CD4-positive, CD25-positive, alpha-beta regulatory T cell (primary cell): ENCODE measurements at regions not wholly inside any gene's neighbourhood (a gene's known extent, or its start where the extent isn't known, plus 50 kb on each side); places are given as distances from the start of the nearest gene placed in this dataset.
A peak's percentile ranks its signal among the peaks of the same experiment; 100 is the strongest.

ENCODE experiments used
- ATAC-seq, 2 donors: fragments of 150-1000 bp; cut with Tn5 transposase; one replicate each; pipeline ENCODE4 v1.10.0; 2021; ENCODE audit warnings: low read depth in 2 of 2, moderate number of reproducible peaks in 2 of 2, moderate library complexity in 1 of 2
- DNase-seq, 3 donors: peaks; one replicate each; pipeline versions ENCODE4 v3.0.0 to v3.0.0-alpha.2; 2012 to 2022; ENCODE audit warnings: mixed read lengths in 1 of 3
- H3K27ac ChIP-seq: one replicate; pipeline ENCODE4 v1.7.0; 2013; ENCODE audit warnings: mild to moderate bottlenecking, low read length; ENCODE audit not compliant: insufficient read depth, poor library complexity, severe bottlenecking
- H3K27me3 ChIP-seq: one replicate; pipeline ENCODE4 v1.7.0; 2013; ENCODE audit warnings: low read length; ENCODE audit not compliant: control insufficient read depth, insufficient read depth
- H3K36me3 ChIP-seq: one replicate; pipeline ENCODE4 v1.7.0; 2013; ENCODE audit warnings: mild to moderate bottlenecking, low read length, moderate library complexity; ENCODE audit not compliant: control insufficient read depth, insufficient read depth
- H3K4me1 ChIP-seq: 2 replicates; pipeline ENCODE4 v1.7.0; 2013; ENCODE audit warnings: mild to moderate bottlenecking, low read length; ENCODE audit not compliant: insufficient read depth, control insufficient read depth, poor library complexity, severe bottlenecking
- H3K4me3 ChIP-seq: one replicate; pipeline ENCODE4 v1.7.0; 2013; ENCODE audit warnings: low read depth, mild to moderate bottlenecking, low read length, moderate library complexity
- H3K9me3 ChIP-seq, 2 experiments: 1 replicate in 1 of 2; 2 replicates in 1 of 2; pipeline ENCODE4 v1.7.0; 2013; ENCODE audit warnings: low read length in 2 of 2, mild to moderate bottlenecking in 1 of 2, moderate library complexity in 1 of 2; ENCODE audit not compliant: control insufficient read depth in 2 of 2
- H3K27ac Mint-ChIP-seq, 3 donors: one replicate each; pipeline ENCODE4 v1.8.0; 2020 to 2022; ENCODE audit warnings: mild to moderate bottlenecking in 3 of 3, mixed read lengths in 3 of 3, moderate library complexity in 2 of 3
- H3K27me3 Mint-ChIP-seq: one replicate; pipeline ENCODE4 v1.8.0; 2022; ENCODE audit warnings: mild to moderate bottlenecking, mixed read lengths
- H3K36me3 Mint-ChIP-seq: one replicate; pipeline ENCODE4 v1.8.0; 2020; ENCODE audit warnings: mixed read lengths
- H3K4me1 Mint-ChIP-seq, 4 donors: one replicate each; pipeline ENCODE4 v1.8.0; 2020 to 2022; ENCODE audit warnings: mixed read lengths in 4 of 4, mild to moderate bottlenecking in 1 of 4
- H3K4me3 Mint-ChIP-seq, 4 donors: one replicate each; pipeline ENCODE4 v1.8.0; 2020 to 2022; ENCODE audit warnings: mild to moderate bottlenecking in 4 of 4, mixed read lengths in 4 of 4, moderate library complexity in 3 of 4
- H3K9me3 Mint-ChIP-seq, 7 donors: one replicate each; pipeline ENCODE4 v1.8.0; 2020 to 2022; ENCODE audit warnings: mixed read lengths in 7 of 7, mild to moderate bottlenecking in 3 of 7, moderate library complexity in 2 of 7

DNA sequence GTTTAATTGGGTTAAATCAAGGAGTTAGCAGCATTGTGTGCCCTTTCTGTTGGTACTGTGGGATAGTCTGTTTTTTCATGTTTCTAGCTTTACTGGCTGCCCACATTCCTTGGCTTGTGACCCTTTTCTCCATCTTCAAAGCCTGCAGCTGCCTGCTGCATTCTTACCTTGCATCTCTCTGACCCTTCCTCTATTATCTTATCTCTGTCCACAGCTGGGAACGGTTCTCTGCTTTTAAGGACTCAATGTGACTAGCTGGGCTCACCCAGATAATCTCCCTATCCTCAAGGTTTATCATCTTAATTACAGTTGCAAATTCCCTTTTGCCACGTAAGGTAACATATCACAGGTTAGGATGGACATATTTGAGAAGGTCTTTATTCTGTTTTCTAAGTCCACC is 199.7 kb downstream of the KCNS3 start:
- no peak overlapping the region for H3K4me3 ChIP-seq
- no peak for DNase-seq
- Mint-ChIP-seq H3K36me3 (no peaks in the 10 kb centered on the region), H3K27ac (no peak overlapping the region), H3K4me1 (no peaks in the 10 kb centered on the region), H3K4me3 (no peak overlapping the region), H3K9me3 (peaks cover 0 to 6% (median under 1%) of the 10 kb centered on the region in 7 donors), H3K27me3 (no peaks in the 10 kb centered on the region)
- H3K27me3 ChIP-seq: no peaks in the 10 kb centered on the region
- no peaks in the 10 kb centered on the region for H3K4me1 ChIP-seq
- no peaks in the 10 kb centered on the region for H3K36me3 ChIP-seq
- H3K9me3 ChIP-seq: no peaks in the 10 kb centered on the region
- no peak for ATAC-seq
- H3K27ac ChIP-seq: no peak overlapping the region

DNA sequence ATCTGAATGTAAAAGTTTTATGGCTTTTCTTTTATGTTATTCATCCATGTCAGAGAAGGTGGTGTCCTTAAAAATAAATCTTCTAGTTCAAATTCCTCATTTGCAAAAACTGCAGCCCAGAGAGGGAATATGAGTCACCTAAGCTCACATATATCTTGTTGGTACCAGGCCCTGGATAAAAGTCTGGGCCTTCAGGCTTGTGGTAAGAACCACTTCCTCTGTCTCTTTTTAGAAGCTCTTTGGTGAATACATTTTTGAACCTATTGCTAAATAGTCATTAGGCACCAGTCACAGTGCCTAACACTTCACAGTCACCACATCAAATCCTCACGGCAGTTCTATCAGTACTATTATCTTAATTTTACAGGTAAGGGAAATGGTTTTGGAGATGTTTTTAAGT is 199.2 kb downstream of the KCNS3 start:
- DNase-seq (peak in 1 of 3 donors; percentile 28), ATAC-seq (no peak)
- H3K4me3 Mint-ChIP-seq: no peak overlapping the region
- H3K9me3 Mint-ChIP-seq: peaks cover 0 to 6% (median 0%) of the 10 kb centered on the region in 7 donors
- H3K4me1 ChIP-seq: no peaks in the 10 kb centered on the region
- H3K4me3 ChIP-seq: no peak overlapping the region
- H3K36me3 Mint-ChIP-seq: no peaks in the 10 kb centered on the region
- no peaks in the 10 kb centered on the region for H3K4me1 Mint-ChIP-seq
- no peaks in the 10 kb centered on the region for H3K27me3 Mint-ChIP-seq
- no peaks in the 10 kb centered on the region for H3K27me3 ChIP-seq
- H3K27ac Mint-ChIP-seq: no peak overlapping the region
- H3K27ac ChIP-seq: no peak overlapping the region
- H3K9me3 ChIP-seq: no peaks in the 10 kb centered on the region
- H3K36me3 ChIP-seq: no peaks in the 10 kb centered on the region

DNA sequence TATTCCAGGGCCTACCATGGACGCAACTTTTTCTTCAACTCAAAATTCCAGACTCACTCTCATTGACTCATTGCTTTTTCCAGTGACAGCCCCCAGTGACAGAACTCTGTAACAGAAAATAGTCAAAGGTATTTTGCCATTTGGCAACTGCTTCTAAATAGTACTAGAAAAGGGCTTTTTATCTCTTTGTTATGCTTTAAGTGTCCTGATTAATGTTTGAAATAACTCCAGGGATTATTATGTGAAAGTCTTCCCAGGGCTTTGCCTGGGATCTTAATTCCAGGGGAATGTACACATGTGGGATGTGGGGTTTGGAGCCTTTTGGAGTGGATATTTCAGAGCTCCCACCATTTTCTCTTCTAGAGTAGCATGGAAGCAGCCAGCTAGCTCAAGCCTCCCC is 198.8 kb downstream of the KCNS3 start:
- Histone ChIP-seq H3K36me3 (no peaks in the 10 kb centered on the region), H3K4me3 (no peak overlapping the region), H3K27ac (no peak overlapping the region), H3K9me3 (no peaks in the 10 kb centered on the region), H3K27me3 (no peaks in the 10 kb centered on the region), H3K4me1 (no peaks in the 10 kb centered on the region)
- Mint-ChIP-seq H3K36me3 (no peaks in the 10 kb centered on the region), H3K27me3 (no peaks in the 10 kb centered on the region), H3K4me3 (no peak overlapping the region), H3K9me3 (peaks cover 0 to 4% (median 0%) of the 10 kb centered on the region in 7 donors), H3K4me1 (no peaks in the 10 kb centered on the region), H3K27ac (no peak overlapping the region)
- ATAC-seq: no peak
- DNase-seq: no peak

DNA sequence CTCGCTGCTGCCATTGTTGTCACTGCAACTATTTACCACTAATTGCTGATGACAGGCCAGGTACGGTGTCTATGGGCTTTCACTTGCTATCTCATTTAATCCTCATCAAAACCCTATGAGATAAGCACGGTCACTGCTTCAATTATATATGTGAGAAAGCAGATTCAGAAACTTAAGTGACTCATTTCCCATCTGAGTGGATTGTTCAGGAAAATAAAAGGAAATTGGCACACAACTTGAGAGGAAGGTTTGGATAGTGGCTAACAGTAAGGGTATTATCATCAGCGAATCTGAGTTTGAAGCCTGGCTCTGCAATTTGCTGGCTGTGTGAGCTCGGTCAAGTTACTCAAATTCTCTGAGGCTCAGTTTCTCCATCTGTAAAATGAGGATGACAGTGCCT is 196.0 kb downstream of the KCNS3 start:
- no peak overlapping the region for H3K27ac Mint-ChIP-seq
- Histone ChIP-seq H3K9me3 (no peaks in the 10 kb centered on the region), H3K4me1 (no peaks in the 10 kb centered on the region), H3K36me3 (no peaks in the 10 kb centered on the region), H3K27ac (no peak overlapping the region), H3K4me3 (no peak overlapping the region), H3K27me3 (no peaks in the 10 kb centered on the region)
- DNase-seq (no peak), ATAC-seq (no peak)
- H3K9me3 Mint-ChIP-seq: peaks cover 0 to 2% (median 0%) of the 10 kb centered on the region in 7 donors
- H3K27me3 Mint-ChIP-seq: no peaks in the 10 kb centered on the region
- no peaks in the 10 kb centered on the region for H3K4me1 Mint-ChIP-seq
- H3K36me3 Mint-ChIP-seq: no peaks in the 10 kb centered on the region
- H3K4me3 Mint-ChIP-seq: no peak overlapping the region

DNA sequence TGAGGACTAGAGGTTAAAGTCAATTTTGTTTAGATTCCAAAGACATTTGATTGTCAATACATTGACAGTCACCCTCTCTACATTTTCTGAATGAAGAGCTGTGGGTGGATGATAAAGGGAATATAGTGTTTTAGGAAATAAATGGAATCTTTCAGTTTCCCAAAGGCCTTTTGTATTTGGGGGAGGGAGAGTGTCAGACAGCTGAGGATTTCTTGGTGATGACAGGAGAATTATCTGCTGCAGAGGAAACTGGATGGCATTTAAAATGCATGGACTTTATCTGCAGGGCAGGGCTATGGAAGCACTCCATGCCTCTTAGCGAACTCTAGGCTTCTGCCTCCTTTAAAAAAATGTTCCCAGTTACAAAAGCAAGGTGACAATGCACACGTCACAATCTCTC is 195.1 kb downstream of the KCNS3 start:
- no peaks in the 10 kb centered on the region for H3K27me3 ChIP-seq
- H3K27me3 Mint-ChIP-seq: no peaks in the 10 kb centered on the region

DNA sequence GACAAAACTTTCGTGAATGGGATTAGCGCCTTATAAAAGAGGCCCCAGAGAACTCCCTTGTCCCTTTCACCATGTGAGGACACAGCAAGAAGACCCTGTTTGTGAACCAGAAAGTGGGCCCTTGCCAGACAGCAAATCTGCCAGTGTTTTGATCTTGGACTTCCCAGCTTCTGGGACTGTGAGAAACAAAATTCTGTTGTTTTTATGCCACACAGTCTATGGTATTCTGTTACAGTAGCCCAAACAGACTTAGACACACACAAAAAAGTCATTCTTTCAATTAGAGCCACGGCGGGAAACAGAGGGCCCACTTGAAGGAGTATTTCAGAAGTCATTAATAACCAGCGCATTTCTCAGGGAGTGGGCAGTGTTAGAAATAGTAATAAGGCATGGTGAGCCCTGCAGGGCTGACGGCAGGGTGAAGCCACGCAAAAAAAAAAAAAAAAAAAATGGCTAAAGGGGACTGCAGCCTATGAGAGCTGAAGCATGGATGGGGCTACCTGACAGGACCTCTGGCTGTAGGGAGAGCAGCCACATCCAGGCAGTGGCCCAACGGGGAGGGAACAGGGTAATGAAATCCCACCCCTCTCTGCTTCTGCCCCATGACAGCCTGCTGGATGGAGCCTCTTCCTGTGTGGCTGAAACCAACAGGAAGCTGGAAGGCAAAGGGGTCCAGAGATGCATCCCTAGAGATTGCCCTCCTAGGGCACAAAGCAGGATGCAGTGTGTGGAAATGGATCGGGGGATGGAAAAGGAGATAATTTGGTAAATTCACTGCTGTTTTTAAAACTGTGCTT is 189.3 kb downstream of the KCNS3 start:
- Histone ChIP-seq H3K27ac (no peak overlapping the region), H3K36me3 (no peaks in the 10 kb centered on the region), H3K4me3 (no peak overlapping the region), H3K9me3 (no peaks in the 10 kb centered on the region), H3K27me3 (no peaks in the 10 kb centered on the region), H3K4me1 (no peaks in the 10 kb centered on the region)
- no peaks in the 10 kb centered on the region for H3K36me3 Mint-ChIP-seq
- DNase-seq: no peak
- peaks cover 0 to 4% (median 0%) of the 10 kb centered on the region in 7 donors for H3K9me3 Mint-ChIP-seq
- no peak overlapping the region for H3K4me3 Mint-ChIP-seq
- H3K4me1 Mint-ChIP-seq: no peaks in the 10 kb centered on the region
- ATAC-seq: no peak
- H3K27ac Mint-ChIP-seq: no peak overlapping the region
- H3K27me3 Mint-ChIP-seq: no peaks in the 10 kb centered on the region

More for the DNA sequence above, 195.1 kb downstream of the KCNS3 start:
- H3K9me3 ChIP-seq: no peaks in the 10 kb centered on the region
- no peak overlapping the region for H3K4me3 ChIP-seq
- no peak for DNase-seq
- H3K4me3 Mint-ChIP-seq: no peak overlapping the region
- H3K4me1 ChIP-seq: no peaks in the 10 kb centered on the region
- peaks cover 0 to 3% (median 0%) of the 10 kb centered on the region in 7 donors for H3K9me3 Mint-ChIP-seq
- H3K4me1 Mint-ChIP-seq: no peaks in the 10 kb centered on the region
- H3K27ac ChIP-seq: no peak overlapping the region
- no peaks in the 10 kb centered on the region for H3K36me3 Mint-ChIP-seq
- no peak for ATAC-seq
- no peak overlapping the region for H3K27ac Mint-ChIP-seq
- no peaks in the 10 kb centered on the region for H3K36me3 ChIP-seq

DNA sequence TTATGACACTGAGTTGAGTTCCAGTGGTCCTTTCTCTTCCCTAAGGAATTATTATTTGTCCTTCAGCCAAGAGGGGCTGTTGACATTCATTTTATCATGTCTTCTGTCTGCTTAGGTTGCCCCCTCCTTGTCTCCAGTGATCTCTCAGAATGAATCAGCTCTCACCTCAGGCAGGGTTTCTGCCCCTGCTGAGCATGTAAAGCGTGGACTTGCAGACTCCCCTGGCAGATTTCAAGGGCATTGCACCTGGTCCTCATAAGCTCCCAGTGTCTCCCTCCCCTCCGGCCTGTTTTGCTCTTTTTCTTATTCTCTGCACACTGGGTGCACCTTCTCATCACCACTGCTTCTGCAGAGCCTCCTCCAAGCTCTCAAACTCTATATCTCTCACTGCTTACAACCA is 188.4 kb downstream of the KCNS3 start:
- Histone ChIP-seq H3K27ac (no peak overlapping the region), H3K4me3 (no peak overlapping the region), H3K27me3 (no peaks in the 10 kb centered on the region), H3K9me3 (no peaks in the 10 kb centered on the region), H3K4me1 (no peaks in the 10 kb centered on the region), H3K36me3 (no peaks in the 10 kb centered on the region)
- Mint-ChIP-seq H3K4me1 (no peaks in the 10 kb centered on the region), H3K4me3 (no peak overlapping the region), H3K9me3 (peaks cover 0 to 4% (median 0%) of the 10 kb centered on the region in 7 donors), H3K36me3 (no peaks in the 10 kb centered on the region), H3K27ac (no peak overlapping the region), H3K27me3 (no peaks in the 10 kb centered on the region)
- DNase-seq (no peak), ATAC-seq (no peak)

DNA sequence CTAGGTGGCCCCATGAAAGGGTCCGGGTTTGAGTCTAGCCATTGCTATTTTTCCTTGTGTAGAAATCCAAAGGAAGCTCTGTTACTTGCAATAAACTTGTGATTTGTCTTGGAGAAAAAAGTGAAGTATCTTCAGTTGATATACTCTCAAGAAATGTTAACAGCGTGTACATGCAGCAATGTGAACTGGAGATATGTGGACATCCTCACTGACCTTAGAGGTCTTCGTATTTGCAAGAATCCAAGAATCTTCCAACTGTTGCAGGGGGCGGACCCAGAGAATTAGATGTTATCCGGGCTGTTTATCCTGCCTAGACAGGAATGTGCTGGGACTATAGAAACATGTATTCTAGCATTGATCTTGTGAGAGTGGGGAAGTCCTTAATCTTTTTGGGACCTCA is 187.6 kb downstream of the KCNS3 start:
- Histone ChIP-seq H3K27me3 (no peaks in the 10 kb centered on the region), H3K36me3 (no peaks in the 10 kb centered on the region), H3K9me3 (no peaks in the 10 kb centered on the region), H3K27ac (no peak overlapping the region), H3K4me3 (no peak overlapping the region), H3K4me1 (no peaks in the 10 kb centered on the region)
- Mint-ChIP-seq H3K27me3 (no peaks in the 10 kb centered on the region), H3K4me3 (no peak overlapping the region), H3K27ac (no peak overlapping the region), H3K36me3 (no peaks in the 10 kb centered on the region), H3K4me1 (no peaks in the 10 kb centered on the region), H3K9me3 (peaks cover 0 to 4% (median 0%) of the 10 kb centered on the region in 7 donors)
- ATAC-seq (no peak), DNase-seq (no peak)
